Cardiac fibroblast (primary cell): ENCODE measurements at regions not wholly inside any gene's neighbourhood (a gene's known extent, or its start where the extent isn't known, plus 50 kb on each side); places are given as distances from the start of the nearest gene placed in this dataset.

Source experiments
- DNase-seq, 2 donors: peaks; one replicate each; pipeline versions ENCODE4 v3.0.0 to v3.0.0-alpha.2; 2010; ENCODE audit warnings: low read depth in 2 of 2
- H3K4me3 ChIP-seq, 2 donors: replicated peaks in 1 of 2; 1 replicate in 1 of 2; 2 replicates in 1 of 2; pipeline ENCODE4 v1.5.1; 2011; ENCODE audit warnings: low read depth in 2 of 2, low read length in 2 of 2, mild to moderate bottlenecking in 2 of 2, moderate library complexity in 1 of 2
- TF ChIP-seq, protein P1 (sequence below): IDR thresholded peaks from one replicate; pipeline ENCODE4 v1.5.1; 2011; ENCODE audit warnings: low read depth, mild to moderate bottlenecking, low read length, inconsistent platforms

DNA sequence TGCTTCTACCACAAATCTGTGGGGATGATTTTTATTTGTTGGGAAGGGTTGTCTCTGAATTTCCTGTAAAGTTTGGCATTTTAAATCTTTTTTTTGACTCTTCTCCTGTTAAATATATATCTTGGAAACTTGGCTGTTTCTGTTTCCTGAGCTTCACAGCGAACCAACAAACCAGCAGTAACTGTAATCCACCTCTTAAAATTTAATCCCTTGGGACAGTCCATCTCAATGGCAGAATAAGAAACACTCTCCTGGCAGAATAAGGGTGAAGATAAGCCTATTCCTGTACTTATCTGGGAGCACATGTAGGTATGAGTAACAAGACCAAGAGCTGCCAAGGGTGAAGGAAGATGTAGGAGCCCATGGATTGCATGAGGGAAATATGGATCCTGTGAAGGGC lies 73.1 kb upstream of the RPS23 start:
- TF ChIP-seq, protein P1, sequence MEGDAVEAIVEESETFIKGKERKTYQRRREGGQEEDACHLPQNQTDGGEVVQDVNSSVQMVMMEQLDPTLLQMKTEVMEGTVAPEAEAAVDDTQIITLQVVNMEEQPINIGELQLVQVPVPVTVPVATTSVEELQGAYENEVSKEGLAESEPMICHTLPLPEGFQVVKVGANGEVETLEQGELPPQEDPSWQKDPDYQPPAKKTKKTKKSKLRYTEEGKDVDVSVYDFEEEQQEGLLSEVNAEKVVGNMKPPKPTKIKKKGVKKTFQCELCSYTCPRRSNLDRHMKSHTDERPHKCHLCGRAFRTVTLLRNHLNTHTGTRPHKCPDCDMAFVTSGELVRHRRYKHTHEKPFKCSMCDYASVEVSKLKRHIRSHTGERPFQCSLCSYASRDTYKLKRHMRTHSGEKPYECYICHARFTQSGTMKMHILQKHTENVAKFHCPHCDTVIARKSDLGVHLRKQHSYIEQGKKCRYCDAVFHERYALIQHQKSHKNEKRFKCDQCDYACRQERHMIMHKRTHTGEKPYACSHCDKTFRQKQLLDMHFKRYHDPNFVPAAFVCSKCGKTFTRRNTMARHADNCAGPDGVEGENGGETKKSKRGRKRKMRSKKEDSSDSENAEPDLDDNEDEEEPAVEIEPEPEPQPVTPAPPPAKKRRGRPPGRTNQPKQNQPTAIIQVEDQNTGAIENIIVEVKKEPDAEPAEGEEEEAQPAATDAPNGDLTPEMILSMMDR: no peak
- no peak overlapping the region for H3K4me3 ChIP-seq
- no peak for DNase-seq

DNA sequence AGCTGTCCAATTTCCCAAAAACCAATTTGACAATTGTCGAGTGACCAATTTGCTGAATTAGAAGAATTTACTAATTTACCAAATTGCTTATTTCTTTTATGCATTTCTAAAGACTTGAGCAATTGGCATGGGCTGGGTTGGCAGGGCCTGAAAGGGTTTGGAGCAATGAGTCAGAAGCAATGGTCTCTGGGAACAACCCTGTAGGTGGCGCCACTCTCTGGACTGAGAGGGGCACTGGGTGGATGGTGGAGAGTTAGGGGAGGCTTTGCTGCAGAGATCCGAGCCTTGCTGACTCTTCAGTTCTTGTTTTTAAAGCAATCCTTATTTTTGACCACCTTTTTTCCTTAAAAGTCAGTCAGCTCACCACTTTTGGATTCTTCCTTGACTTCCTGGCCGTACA lies 71.5 kb upstream of the RPS23 start:
- no peak overlapping the region for H3K4me3 ChIP-seq
- TF ChIP-seq, protein P1: peak; percentile 47
- DNase-seq: peak in 1 of 2 donors; percentile 48

DNA sequence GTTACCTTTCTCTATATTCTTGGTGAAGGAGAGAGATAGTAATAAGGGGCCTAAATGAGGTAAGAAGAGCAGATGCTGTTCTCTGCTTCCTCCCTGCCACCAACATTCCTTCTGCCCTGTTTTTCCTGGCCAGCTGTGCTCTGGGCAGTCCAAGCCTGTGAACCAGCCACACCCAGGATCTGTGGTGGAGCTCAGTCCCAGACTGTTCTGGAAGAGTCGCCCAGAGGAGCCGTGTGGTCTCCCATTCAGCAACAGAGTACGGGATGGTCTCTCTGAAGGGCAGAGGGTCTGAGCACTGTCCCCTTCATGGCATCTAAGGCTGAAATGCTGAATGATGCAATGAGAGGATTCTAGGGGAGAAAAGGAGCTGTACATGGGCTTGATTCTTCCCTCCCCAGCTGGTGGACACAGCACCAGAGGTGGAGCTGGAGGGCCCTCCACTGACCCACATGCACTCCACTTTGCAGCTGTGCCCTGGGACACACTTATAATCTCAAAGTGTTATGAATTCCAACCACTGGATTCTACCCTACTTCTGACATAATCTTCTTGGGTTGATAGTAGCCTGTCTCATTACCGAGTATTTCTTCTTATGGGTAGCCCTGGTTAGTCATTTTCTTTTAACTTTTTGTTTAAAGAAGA lies 70.8 kb upstream of the RPS23 start:
- H3K4me3 ChIP-seq: no peak overlapping the region
- peak; percentile 46 to 58 for DNase-seq

DNA sequence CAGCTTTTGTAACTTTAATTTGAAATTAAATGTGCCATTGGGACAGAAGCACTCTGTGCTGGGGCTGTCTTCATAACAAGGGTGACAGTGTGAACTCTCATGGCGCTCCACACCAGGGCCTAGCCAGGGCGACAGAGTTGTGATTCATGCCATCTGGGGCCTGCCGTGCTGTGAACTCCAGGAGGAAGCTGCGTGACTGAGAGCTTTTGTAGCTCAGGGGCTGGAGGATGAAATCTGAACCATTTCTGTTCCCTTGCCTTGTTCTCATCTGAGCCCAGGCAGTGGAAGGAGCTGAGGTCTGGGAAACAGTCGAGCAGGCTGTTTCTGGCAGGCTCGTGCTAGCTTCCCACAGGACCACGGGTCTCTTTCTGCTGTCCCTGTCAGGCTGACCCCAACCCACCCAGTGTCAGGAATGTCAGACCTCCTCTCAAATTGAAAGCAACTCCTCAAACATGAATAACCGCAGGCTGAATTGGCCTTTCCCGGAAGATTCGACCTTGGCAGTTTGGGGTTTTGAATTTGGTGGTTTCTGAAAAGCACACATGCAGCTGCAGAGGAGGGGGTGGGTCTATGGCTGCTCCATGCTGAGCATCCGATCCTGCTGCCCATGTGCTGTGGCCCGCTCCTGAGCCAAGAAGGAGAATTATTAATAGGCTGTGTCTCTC lies 69.2 kb upstream of the RPS23 start:
- DNase-seq: peak; percentile 64 to 74
- no peak overlapping the region for H3K4me3 ChIP-seq
- TF ChIP-seq, protein P1: no peak

More for the DNA sequence above, 70.8 kb upstream of the RPS23 start:
- TF ChIP-seq, protein P1: no peak

DNA sequence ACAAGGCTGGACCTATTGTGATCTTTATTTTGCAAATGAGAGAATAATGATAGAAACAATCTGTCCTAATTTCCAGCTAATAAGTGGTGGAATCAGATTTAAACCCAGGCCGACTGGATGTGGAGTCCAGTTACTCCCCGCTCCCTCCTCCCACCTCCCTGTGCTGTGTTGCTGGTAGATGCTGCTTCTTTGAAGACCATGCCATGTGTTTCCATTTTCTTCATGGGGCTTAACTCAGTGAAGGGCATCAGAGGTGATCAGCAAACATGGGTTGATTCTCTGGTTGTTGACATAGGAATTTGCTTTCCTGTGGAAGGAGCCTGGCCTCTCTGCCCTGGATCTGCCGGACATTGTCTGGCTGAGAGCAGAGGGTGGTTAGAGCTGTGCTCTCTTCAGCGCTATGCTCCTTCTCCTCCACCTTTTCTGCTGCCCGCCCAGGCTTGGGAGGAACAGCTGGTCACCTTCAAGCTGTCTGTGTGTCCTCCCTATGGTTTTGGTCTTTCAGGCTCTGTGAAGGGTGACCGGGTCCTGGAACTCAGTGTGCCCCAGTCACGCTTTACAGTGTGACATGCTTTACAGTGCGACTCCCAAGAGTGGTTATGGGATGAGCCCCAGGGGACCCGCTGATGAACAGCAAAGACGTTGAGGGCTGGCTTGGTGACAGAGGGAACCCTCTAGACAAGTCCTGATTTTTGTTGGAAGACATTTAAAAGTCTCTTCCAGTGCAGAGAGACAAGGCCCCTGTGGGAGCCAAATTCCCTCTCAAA lies 68.4 kb upstream of the RPS23 start:
- TF ChIP-seq, protein P1: no peak
- no peak for DNase-seq
- no peak overlapping the region for H3K4me3 ChIP-seq

DNA sequence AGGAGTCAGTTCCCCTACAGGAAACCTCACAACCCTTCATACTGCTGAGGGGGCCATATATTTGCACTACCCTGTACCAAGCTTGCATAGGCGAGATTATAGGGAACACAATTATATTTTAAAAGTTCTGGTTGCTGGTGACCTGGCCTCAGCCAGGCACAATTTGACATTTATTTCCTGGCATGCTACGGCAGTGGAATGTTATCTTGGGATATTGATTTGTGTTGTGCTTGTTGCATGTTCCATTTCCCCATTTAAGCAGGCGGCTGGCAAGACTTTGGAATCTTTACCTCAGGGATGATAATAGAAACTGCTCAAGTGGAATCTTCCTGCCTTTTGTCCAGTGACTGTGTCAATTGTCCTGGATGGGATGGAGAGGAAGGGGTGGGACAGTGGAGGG lies 67.0 kb upstream of the RPS23 start:
- DNase-seq: no peak
- TF ChIP-seq, protein P1: no peak
- no peak overlapping the region for H3K4me3 ChIP-seq
